ENCODE measurements at regions not wholly inside any gene's neighbourhood (a gene's known extent, or its start where the extent isn't known, plus 50 kb on each side); places are given as distances from the start of the nearest gene placed in this dataset.

- no peak for DNase-seq (ENCODE audit: low spot score)
- TF ChIP-seq POLR2A (IDR thresholded peaks at IDR 0.05), result no peak
- TF ChIP-seq, protein P1, sequence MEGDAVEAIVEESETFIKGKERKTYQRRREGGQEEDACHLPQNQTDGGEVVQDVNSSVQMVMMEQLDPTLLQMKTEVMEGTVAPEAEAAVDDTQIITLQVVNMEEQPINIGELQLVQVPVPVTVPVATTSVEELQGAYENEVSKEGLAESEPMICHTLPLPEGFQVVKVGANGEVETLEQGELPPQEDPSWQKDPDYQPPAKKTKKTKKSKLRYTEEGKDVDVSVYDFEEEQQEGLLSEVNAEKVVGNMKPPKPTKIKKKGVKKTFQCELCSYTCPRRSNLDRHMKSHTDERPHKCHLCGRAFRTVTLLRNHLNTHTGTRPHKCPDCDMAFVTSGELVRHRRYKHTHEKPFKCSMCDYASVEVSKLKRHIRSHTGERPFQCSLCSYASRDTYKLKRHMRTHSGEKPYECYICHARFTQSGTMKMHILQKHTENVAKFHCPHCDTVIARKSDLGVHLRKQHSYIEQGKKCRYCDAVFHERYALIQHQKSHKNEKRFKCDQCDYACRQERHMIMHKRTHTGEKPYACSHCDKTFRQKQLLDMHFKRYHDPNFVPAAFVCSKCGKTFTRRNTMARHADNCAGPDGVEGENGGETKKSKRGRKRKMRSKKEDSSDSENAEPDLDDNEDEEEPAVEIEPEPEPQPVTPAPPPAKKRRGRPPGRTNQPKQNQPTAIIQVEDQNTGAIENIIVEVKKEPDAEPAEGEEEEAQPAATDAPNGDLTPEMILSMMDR (IDR thresholded peaks at IDR 0.05), result no peak
- TF ChIP-seq POLR2AphosphoS5 (IDR thresholded peaks at IDR 0.05), result no peak
- WGBS, result 48% methylated on average over 2 of the region's 2 CpGs
- intact Hi-C loops (cut with DNase I), result no loop called here
- Histone ChIP-seq H3K27ac (no peak overlapping the region), H3K9me3 (no peaks in the 10 kb centered on the region), H3K27me3 (replicated peaks; ENCODE audit: insufficient read depth) (no peaks in the 10 kb centered on the region), H3K4me3 (no peak overlapping the region), H3K36me3 (no peaks in the 10 kb centered on the region), H3K4me1 (replicated peaks) (no peaks in the 10 kb centered on the region)
These were observed 656.5 kb upstream of the RIOK2 start for GRCh38 chr5:97839341-97840086.

GRCh38 chr5:97840643-97841042, 657.6 kb upstream of the RIOK2 start:
- Histone ChIP-seq H3K4me3 (no peak overlapping the region), H3K9me3 (no peaks in the 10 kb centered on the region), H3K27me3 (replicated peaks; ENCODE audit: insufficient read depth) (no peaks in the 10 kb centered on the region), H3K36me3 (no peaks in the 10 kb centered on the region), H3K27ac (no peak overlapping the region), H3K4me1 (replicated peaks) (no peaks in the 10 kb centered on the region)
- no peak for DNase-seq (ENCODE audit: low spot score)
- intact Hi-C loops (cut with DNase I), result no loop called here
- TF ChIP-seq POLR2A (IDR thresholded peaks at IDR 0.05) (no peak), POLR2AphosphoS5 (IDR thresholded peaks at IDR 0.05) (no peak)
- TF ChIP-seq, protein P1 (IDR thresholded peaks at IDR 0.05), result no peak
- 71% methylated on average over 3 of the region's 3 CpGs for WGBS

DNA sequence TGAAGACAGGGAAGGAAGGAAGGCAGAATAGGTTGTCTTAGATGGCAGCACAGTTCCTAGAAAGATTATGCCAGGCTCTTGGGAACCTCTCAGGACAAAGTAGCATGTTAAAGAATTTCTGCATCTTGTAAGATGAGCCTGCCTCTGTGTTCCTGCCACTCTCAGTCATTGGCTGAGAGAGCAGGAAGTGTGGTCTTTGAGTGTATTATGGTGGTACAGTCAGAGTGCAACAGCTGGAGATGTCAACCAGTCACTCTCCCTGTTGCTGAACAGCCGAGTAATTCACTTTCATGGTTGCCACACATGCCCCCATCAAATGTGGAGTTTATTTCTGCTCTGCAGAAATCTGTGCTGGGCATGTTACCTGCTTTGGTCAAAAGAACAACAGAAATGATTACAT, 659.6 kb upstream of the RIOK2 start:
- Histone ChIP-seq H3K27me3 (replicated peaks; ENCODE audit: insufficient read depth) (no peaks in the 10 kb centered on the region), H3K36me3 (no peaks in the 10 kb centered on the region), H3K4me1 (replicated peaks) (no peaks in the 10 kb centered on the region), H3K4me3 (no peak overlapping the region), H3K27ac (no peak overlapping the region), H3K9me3 (no peaks in the 10 kb centered on the region)
- intact Hi-C loops (cut with DNase I), result no loop called here
- 67% methylated on average over 1 of the region's 1 CpG for WGBS
- no peak for TF ChIP-seq POLR2AphosphoS5 (IDR thresholded peaks at IDR 0.05)
- TF ChIP-seq POLR2A (IDR thresholded peaks at IDR 0.05), result no peak
- TF ChIP-seq, protein P1 (IDR thresholded peaks at IDR 0.05), result no peak
- DNase-seq (ENCODE audit: low spot score), result no peak

- Histone ChIP-seq H3K4me1 (replicated peaks) (no peaks in the 10 kb centered on the region), H3K27ac (no peak overlapping the region), H3K9me3 (no peaks in the 10 kb centered on the region), H3K4me3 (no peak overlapping the region), H3K27me3 (replicated peaks; ENCODE audit: insufficient read depth) (no peaks in the 10 kb centered on the region), H3K36me3 (no peaks in the 10 kb centered on the region)
- no peak for TF ChIP-seq POLR2A (IDR thresholded peaks at IDR 0.05)
- TF ChIP-seq POLR2AphosphoS5 (IDR thresholded peaks at IDR 0.05), result no peak
- 69% methylated on average over 4 of the region's 4 CpGs for WGBS
- no peak for DNase-seq (ENCODE audit: low spot score)
- intact Hi-C loops (cut with DNase I), result no loop called here
These were observed 661.8 kb upstream of the RIOK2 start for GRCh38 chr5:97844797-97845196.

DNA sequence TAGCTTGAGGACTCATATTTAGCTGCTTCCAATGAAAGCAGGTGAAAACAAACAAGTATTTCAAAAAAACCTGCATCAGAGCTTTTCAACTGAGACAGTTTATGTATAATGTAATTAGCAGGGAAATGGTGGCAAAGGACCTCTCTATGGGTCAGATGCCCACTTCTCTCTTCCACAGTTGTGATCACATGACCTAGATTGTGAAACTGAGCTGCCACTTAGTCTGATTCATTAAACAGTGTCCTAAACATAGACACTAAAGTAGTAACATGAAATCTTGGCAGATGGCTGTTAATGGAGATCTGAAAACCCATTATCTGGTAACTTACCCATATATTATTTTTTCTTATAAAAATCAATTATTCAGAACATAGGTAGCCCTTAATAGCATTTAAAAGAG, 663.6 kb upstream of the RIOK2 start:
- TF ChIP-seq POLR2A (IDR thresholded peaks at IDR 0.05) (no peak), POLR2AphosphoS5 (IDR thresholded peaks at IDR 0.05) (no peak)
- TF ChIP-seq, protein P1 (IDR thresholded peaks at IDR 0.05), result no peak
- H3K27me3 ChIP-seq (replicated peaks; ENCODE audit: insufficient read depth), result no peaks in the 10 kb centered on the region
- no peaks in the 10 kb centered on the region for H3K36me3 ChIP-seq
- no peak overlapping the region for H3K27ac ChIP-seq
- H3K4me3 ChIP-seq, result no peak overlapping the region
- DNase-seq (ENCODE audit: low spot score), result no peak
- no peaks in the 10 kb centered on the region for H3K9me3 ChIP-seq
- H3K4me1 ChIP-seq (replicated peaks), result no peaks in the 10 kb centered on the region
- intact Hi-C loops (cut with DNase I), result no loop called here
